Stimulated activated CD4-positive, alpha-beta T cell treated with anti-CD3 and anti-CD28 coated beads, Interleukin-1b, Interleukin-23, amount 100 ng/mL, for 24 hours (primary cell): ENCODE measurements at regions not wholly inside any gene's neighbourhood (a gene's known extent, or its start where the extent isn't known, plus 50 kb on each side); places are given as distances from the start of the nearest gene placed in this dataset.

Source experiments
- DNase-seq, 4 experiments: peaks; one replicate each; pipeline ENCODE4 v3.0.0-alpha.2; 2020; ENCODE audit warnings: low read depth in 4 of 4, low spot score in 1 of 4

GRCh38 chr2:217628061-217628460, 374.7 kb downstream of the TNS1 start:
- DNase-seq = no peak

GRCh38 chr2:217626926-217627325, 375.9 kb downstream of the TNS1 start:
- no peak for DNase-seq

DNA sequence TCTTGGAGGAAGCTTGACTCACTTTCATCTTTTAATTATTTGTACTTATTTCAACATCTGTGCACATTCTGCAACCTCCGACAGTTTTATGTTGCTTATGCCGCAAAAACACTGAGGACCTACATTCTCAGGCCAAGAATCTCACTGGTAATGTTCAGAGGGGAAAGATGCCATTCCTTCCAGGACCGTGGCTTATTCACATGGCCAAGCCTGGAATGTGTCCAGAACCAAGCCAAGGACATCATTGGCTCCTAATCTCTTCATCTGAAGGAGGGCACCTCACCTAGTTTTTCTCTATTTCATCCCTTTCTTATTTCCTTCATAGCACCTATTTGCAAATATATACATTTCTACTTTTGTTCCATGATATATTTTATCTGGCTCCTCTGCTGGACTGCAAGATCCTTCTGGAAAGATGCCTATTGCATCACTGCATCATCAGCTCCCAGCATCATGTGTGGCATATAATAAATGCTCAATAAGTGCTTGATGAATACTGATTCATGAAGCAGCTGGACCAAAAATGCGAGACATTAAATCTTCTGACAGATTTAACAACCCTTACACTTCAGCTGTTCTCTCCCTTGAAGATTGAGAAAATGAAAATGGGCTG, 377.1 kb downstream of the TNS1 start:
- DNase-seq = no peak

DNA sequence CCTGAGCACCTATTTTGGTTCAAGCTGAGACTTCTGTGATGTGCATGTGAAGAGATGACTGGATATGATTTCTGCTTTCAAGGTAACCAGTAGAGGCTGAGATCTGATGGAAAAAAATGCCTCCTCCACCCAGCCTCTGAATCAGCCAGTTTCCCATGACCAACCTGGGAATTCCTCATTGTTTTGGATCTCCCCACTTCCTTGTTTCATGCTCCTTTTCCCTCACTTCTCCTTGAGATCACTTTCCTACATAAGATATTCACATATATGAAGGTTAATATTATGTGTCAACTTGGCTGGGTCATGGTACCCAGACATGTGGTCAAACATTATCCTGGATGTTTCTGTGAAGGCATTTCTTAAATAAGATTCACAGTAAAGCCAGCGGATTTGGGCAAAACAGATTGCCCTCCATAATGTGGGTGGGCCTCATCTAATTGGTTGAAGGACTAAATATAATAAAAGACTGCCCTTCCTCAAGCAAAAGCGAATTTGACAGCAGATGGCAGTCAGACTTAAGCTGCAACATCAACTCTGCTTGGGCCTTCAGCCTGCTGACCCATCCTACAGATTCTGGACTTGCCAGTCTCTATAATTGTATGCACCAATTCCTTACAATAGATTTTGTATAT, 379.4 kb downstream of the TNS1 start:
- no peak for DNase-seq

- DNase-seq = no peak
Observed at GRCh38 chr2:217622205-217623060, 380.4 kb downstream of the TNS1 start.

DNA sequence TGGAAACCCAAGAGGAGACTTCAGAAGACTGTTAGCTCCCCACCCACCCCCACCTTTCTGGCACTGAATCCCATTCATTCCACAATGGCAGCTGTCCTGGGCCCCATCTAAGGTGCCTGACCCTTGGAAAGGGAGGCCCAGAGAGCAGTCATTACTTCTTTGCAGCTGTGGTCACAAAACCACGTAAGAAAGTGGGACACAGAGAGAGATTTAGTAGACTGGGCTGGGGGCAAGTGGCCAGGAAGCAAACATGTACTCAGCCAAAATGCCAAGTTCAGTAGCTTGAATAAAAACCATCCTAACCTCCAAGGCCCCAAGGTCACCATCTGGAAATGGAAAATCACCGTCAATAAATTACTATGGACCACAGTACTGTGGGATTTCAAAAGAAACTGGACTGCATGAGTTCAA, 381.4 kb downstream of the TNS1 start:
- DNase-seq = no peak

GRCh38 chr2:217618744-217619143, 384.1 kb downstream of the TNS1 start:
- DNase-seq = no peak

GRCh38 chr2:217617616-217618022, 385.2 kb downstream of the TNS1 start:
- DNase-seq = no peak

- no peak for DNase-seq
Observed at GRCh38 chr2:217616936-217617335, 385.9 kb downstream of the TNS1 start.

DNA sequence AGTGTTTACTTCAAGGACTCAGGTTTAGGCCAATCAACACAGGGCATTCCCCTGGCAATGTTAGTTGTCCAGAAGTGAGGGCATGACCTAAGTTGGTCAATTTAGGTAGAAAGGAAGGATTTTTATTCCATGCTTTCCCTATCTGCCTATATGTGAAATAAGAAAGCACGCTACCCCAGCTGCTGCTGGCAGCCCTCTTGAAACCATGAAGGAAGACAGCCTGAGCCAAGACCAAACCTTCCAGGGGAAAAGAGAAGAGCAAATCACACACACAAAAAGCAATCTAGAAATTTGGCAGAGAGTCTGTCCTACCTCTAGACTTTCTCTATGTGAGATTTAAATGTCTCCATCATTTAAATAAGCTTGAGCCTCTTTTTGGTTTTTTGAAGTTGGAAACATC, 387.6 kb downstream of the TNS1 start:
- DNase-seq = no peak

- no peak for DNase-seq
Observed at GRCh38 chr2:217614498-217614897, 388.3 kb downstream of the TNS1 start.

DNA sequence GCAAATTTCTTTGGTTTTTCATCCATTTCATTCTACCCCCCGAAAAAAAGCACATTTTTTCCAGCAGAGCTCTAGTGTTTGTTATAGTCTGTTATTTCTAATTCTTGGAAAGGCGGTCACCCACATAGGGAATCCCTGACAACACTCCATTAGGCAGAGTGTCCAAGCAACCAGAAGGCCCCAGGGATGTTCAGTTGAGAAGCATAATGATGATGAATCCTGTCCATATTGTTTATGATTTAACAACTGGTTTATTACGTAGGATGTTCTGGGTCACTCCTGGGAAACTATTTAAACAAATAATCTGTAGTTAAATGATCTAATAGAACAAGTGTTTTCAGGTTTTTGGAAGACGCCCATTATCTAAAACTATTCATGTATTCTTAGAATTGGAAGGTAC, 388.7 kb downstream of the TNS1 start:
- DNase-seq = no peak

GRCh38 chr2:217612920-217613319, 389.9 kb downstream of the TNS1 start:
- no peak for DNase-seq

- DNase-seq = no peak
Observed at GRCh38 chr2:217612211-217612610, 390.6 kb downstream of the TNS1 start.

DNA sequence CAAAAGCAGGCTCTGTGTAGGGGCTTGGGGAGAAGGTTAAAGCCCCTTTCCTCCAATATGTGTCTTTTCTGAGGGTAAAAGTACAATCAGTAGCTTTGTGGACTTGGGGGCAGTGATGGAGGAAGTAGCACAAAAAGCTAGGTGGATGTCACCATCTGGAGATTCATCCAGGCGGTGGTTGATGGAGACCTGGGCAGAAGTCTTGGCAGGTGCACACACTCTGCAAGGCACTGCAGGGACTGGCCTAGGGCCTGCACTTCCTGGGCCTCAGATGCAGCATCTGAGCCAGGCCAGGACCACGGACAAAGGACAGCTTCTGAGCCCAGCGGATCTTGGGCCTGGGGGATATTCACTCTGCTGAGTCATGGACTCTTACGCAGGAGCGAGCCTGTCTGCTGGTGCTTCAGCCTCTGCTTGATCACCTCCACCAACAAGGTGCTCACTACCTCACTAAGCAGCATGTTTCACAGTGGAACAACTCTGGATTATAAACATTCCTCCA, 391.1 kb downstream of the TNS1 start:
- no peak for DNase-seq

DNA sequence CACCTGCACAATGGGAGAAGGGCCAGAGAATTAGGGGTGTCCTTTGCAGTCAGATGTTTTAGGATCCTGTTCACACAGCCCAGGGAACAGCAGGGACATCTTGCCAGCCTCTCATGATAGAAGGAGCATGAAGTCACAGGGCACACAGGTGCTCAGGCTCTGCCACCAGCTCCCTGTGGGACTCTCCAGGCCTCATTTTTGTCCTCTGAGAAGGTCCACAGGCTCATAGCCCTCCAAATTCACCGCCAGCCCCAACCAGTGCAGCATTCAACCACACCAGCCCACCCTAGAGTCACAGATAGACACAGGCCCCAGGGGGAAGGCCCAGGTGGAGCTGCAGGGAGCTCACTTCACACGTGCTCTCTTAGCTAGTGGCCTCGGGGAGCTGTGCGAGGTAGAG, 391.7 kb downstream of the TNS1 start:
- no peak for DNase-seq

DNA sequence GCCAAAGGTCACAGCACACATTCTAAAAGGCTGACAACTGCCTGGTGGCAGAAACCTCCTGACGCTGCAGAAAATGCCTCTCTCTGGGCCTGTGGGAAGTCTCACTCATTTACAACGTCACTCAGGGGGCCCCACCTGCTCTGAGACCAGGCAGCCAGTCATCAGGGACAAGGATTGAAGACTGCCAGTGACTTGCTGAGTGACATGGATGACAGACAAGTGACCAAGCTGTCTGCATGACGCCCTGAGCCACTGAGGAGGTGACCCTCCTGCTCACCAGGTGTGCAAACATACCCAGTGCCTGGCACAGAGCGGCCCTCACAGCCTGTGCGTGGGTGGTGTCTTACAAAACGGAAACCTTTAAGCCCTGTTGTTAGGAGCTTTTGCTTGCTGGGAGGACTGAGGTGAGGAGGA, 392.4 kb downstream of the TNS1 start:
- peak; percentile 7 to 54 (median 27) for DNase-seq

- no peak for DNase-seq
Observed at GRCh38 chr2:217609952-217610351, 392.8 kb downstream of the TNS1 start.

- no peak for DNase-seq
Observed at GRCh38 chr2:217606296-217606695, 396.5 kb downstream of the TNS1 start.

- DNase-seq = no peak
Observed at GRCh38 chr2:217604527-217605194, 398.1 kb downstream of the TNS1 start.

GRCh38 chr2:217601601-217602000, 401.2 kb downstream of the TNS1 start:
- DNase-seq = no peak
